ENCODE measurements at regions not wholly inside any gene's neighbourhood (a gene's known extent, or its start where the extent isn't known, plus 50 kb on each side); places are given as distances from the start of the nearest gene placed in this dataset.

DNA sequence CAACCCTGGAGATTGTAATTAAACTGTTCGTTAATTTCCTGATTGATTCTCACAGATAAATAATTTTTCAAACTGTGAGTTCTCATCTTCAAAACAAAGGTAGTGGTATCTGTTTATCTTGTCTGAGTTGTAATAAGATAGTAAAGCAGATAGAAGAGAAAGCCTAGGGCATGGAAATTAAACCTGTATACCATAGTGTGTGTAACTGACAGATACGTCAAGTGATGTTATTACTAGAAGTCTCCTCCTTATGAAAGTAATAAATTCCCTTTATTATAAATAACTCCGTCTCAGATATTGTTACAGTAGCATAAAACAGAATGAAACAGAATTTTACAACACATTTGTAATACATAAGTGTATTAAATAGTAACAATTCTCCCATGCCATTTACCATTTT, 1065.1 kb downstream of the SLITRK1 start:
- no peak for DNase-seq (ENCODE audit: low read depth)

DNA sequence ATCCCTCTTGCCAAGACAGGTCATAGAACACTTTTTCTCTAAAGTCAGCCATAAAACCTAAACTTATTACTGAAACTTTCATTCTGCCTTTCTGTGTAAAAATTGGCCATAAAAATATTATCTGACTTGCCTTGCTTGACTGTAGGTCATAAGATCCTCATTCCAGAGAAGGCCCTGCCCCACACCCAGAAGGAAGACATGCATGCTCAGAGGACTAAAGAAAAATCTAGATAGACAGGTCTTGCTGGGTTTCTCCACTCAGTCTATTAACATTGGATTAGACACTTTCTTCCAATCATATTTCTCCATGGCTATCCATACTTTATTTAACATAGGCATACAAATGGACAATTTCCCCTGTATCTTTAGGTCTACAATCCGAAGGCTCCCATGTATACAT, 1066.5 kb downstream of the SLITRK1 start:
- no peak for DNase-seq (ENCODE audit: low read depth)

DNA sequence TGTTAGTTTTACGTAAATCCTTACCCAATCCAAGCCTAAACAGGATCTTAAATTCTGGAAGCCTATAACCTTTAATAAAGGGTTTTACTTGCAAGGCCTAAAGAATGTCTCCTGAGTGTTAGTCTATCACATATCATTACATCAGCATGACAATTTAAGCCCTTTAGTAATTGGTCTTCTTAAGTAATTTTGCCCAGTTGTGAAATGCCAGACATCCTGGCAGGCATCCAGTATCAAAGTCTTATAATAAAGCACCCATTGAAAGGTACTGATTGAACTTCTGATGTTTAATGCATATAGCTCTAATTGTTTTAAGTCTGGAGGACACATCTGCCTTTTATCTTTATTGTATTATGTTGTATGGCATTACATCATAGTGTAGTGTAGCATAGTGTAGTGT, 1078.9 kb downstream of the SLITRK1 start:
- peak; percentile 64 for DNase-seq (ENCODE audit: low read depth)

DNA sequence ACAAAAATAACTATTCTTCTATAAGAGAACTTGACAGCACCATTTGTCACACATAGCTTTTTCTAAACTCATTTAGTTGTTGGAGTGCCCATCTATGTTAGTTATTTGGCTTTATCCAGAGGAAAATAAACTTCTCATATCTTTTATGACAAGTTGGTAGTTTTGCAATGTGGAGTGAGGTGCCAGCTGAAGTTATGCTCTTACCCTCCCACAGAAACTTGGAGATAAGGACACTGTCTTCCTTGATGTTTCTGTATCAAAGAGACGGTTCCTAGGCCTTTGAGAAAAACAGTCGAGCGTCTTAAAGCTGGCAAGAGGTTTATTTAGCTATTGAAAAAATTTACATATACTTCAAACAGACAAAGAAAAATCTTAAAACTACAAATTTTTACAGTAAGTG, 1079.7 kb downstream of the SLITRK1 start:
- DNase-seq (ENCODE audit: low read depth), result no peak

DNA sequence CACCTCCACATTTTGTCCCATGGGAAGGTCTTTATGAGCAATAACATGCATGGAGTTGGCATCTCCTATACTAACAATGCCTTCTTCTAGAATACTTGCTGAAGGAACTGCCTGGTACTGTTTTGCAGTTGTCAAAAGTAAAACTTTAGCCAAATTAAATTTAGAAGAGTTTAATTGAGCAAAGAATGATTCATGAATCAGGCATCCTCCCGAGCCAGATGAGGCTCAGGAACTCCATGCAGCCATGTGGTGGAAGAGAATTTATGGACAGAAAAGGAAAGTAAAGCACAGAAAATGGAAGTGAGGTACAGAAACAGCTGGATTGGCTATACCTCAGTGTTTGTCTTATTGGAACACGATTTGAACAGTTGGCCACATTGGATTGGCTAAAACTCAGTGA, 1081.9 kb downstream of the SLITRK1 start:
- DNase-seq (ENCODE audit: low read depth), result peak; percentile 29

DNA sequence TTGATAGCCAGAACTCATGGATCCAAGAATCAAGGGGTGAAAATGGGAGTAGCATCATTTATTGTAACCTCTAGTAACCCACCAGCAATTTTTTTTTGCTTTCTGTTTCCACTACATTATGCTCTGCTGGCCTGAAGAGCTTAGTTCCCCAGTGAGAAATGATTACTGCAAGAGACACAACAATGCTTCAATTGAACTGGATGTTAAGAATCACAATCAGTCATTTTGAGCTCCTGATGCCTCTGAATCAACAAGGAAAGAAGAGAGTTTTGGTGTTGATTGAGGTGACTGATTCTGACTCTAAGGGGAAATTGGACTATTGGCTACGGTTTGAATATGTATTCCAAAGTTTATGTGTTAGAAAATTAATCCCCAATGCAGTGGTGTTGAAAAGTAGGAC, 1084.4 kb downstream of the SLITRK1 start:
- no peak for DNase-seq (ENCODE audit: low read depth)

DNA sequence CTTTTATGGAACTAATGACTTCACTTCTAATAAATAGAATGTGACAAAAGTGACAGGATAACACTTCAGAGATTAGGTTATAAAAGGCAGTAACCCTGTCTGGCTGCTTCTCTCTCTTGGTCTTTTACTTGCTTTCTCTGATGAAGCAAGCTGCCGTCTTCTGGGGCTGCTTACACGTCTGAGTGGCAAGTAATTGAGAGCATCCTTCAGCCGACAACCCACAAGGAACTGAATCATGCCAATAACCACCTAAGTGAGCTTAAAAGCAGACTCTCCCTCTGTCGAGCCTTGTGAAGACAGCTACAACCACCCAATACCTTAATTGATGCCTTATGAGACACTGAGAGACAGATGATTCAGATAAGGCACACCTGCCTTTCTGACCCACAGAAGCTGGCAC, 1091.2 kb downstream of the SLITRK1 start:
- DNase-seq (ENCODE audit: low read depth), result no peak

DNA sequence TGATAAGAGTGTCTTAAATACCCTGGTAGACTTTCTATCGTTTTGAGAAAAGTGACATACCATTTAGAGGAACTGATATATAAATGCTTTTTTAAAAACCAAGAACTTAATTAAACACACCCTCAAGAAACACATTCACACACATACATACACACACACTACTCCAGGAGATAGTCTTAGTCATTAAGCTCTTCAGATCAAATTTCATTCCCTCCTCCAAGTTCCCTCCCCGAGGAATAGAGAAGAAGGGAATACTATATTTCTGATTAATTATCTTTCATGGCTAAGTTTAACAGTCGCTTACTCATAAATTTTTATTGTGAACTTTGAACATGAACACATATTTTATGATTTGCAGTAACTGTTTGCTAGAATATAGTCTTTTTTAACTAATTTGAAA, 1109.5 kb downstream of the SLITRK1 start:
- DNase-seq (ENCODE audit: low read depth), result peak; percentile 57

DNA sequence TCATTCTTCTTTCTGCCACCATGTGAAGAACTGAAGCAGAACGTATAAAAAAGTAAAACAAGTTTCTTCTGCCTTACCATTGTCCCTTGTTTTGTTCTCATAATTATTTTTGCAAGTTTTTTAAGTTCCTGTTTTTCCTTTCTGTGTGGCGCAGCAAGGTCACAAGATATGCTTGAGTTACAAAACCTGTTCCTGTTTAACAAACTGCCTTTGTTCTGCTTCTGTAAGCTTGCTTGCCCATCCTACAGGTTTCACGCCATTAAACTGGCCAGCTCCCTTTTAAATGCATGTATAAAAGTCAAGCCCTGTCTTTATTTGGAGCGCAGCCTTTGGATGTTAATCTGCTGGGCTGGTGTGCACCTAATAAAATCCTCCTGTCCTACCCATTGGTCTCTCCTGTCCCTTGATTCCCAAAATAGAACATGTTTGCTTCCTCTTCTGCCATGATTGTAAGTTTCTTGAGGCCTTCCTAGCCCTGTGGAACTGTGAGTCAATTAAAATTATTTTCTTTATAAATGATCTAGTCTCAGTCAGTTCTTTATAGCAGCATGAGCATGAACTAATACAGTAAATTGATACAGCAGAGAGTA, 1115.4 kb downstream of the SLITRK1 start:
- DNase-seq (ENCODE audit: low read depth), result no peak

DNA sequence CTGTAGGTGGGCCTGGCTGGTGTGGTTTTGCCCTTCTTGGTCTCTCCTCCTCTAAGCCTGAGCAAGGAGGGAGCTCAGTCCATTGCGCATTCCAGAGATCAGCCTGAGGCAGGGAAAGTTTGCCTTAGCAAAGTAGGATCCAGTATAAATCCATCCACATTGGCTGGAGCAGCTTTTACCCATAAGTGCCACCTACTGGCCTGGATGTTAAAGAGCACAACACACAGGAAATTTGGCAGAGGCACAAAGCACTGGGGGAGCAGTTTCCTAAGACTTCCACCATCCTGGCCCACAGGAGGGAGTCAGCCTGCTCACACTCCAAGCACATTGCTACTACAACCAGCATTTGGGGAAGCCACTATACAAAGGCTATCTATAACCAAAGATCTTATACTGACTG, 1124.2 kb downstream of the SLITRK1 start:
- DNase-seq (ENCODE audit: low read depth), result no peak

DNA sequence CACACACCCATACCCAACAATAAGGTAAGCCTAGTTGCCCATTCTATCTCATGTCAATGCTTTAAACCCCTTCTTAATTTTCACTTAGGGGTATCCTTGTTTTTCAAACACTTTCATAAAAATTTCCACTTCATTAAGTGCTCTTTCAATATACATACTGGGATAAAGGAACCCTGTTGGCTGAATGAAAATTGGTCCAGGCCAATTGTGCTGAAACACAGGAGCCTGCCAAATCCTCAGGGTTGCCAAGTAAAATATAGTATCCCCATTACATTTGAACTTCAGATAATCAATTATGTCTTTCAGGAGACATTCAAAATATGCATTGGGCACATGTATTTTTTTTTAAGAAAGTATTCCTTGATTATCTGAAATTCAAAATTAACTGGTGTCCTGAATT, 1131.1 kb downstream of the SLITRK1 start:
- DNase-seq (ENCODE audit: low read depth), result peak; percentile 64

DNA sequence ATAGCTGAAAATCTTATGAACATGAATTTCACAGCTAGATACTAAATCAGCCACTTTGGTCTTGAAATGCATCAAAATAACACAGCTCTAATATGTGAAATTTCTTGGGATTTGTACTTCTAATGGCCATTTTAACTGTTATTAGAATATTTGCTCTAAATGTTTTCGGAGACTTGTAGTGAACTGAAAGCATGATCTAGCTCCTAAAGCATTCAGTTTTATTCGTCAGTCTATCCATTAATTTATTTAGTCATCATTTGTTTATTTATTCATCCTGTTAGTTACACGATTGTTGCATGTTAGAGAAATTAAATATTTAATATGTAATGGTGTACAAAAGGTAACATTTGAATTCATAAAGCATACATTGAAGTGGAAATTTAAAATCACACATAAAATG, 1132.7 kb downstream of the SLITRK1 start:
- no peak for DNase-seq (ENCODE audit: low read depth)

DNA sequence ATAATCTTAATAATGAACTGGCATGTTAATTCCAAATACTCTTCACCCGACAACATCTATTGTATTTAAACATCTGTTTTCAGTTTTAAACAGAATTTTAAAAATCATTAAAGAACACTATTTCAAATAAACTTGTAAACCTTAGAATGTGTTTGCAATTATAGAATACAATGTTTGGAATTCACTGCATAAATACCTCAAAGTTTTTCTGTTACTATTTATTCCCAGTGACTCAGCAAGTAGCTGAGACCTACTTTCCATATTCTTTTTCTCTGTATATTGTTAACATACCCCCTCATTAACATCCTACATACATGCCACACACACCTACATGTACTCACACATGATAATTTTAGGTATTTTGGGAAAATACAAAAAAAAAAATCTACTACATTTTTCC, 1134.3 kb downstream of the SLITRK1 start:
- peak; percentile 75 for DNase-seq (ENCODE audit: low read depth)

DNA sequence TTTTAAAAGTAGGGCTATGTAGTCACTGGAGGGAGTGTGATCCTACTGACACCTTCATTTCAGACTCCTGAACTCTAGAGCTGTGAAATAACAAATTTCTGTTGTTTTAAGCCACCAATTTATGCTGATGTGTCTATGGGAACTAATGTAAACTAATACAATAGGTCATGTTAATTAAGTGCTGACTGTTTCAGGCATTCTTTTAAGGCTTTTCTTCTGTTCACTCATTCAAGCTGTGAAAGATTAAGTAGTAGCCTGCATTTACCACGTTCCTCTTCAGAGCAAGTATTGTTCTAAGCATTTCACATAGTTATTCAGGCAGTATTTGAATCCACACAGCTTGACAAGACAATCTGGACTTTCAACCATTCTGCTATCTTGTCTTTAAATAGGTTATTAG, 1135.0 kb downstream of the SLITRK1 start:
- DNase-seq (ENCODE audit: low read depth), result peak; percentile 40

DNA sequence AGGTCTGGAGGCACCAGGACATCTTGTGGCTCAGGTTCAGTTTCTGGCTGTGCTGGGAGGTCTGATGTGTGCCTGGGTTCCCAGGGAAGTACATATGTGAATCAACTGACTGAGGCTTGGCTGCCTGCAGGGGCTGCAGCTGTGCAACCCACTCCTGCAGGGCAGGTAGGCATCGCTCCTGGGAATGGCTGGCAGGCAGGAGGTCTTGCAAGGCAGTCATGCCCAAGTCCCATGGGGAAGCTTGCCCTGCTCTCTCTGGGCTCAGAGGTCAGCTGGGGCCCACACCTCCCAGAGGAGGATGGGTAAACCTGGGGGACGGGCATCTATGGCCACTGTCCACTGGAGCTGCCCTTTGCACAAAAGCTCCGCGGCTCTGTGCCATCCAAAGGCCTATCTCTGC, 1141.8 kb downstream of the SLITRK1 start:
- DNase-seq (ENCODE audit: low read depth), result no peak

DNA sequence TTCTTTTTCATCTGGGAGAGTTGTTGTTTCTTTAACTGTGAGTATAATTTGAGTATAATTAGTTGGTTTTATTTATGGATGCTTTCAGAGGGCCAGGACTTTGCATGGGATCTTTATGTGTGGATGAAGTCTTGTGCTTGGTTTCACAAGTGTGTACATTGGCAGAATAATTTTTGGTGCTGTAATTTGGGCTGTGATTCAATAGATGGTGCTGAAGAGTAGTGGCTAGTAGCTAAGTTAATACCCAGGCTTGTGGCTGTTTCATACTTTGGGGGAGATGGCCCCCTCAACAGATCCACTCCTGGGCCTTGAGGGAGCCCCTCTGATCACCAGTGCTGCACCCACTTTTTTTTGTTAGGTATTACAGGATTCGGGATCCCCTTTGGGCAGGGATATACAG, 1142.4 kb downstream of the SLITRK1 start:
- peak; percentile 46 for DNase-seq (ENCODE audit: low read depth)

DNA sequence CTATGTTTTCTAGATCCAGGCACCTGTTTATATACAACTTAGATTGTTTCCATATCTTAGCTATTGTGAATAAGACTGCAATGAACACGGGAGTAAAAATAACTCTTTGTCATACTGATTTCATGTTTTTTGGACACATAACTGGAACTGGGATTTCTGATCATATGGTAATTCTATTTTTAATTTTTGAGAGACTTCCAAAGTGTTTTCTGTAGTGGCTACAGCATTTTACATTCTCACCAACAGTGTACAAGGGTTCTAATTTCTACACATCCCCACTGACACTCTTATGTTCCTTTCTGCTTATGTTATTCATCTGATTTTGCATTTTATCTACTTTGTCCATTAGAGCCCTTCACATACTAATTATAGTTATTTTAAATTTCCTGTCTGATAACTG, 1152.9 kb downstream of the SLITRK1 start:
- no peak for DNase-seq (ENCODE audit: low read depth)

DNA sequence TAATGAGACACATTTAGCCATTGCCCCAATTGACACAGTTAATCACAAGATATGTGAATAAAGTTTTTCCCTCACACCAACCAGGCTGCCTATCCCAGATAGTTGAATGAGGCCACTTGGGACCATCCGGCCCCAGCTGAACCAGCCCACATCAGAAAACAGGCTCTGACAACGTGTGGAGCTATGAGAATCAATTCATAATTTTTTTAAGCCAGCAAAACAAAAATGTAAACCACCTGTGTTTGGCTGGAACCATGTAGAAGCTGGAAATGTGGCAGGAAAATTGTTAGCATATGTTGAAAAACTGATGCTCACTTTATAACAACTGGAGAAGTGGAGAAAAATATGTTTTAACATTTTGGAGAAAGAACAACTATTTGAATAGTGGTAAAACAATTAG, 1161.3 kb downstream of the SLITRK1 start:
- no peak for DNase-seq (ENCODE audit: low read depth)

DNA sequence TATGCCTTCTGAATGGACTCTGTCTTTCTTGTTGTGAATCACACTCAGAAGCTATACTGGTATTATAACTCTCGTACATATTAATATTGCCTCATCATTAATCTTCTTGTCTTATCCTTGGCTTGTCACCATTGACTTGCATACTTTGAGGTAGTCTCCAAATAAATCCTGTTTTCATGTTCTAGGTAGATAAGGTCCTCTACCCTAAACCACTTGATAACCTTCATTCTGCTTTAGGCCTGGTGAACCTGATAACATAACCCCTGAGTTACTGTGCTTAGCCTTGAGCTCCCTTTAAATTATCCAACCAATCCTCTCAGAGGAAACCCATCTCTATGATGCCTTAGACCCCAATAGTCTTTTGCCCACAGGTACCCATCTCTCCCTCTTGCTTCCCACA, 1162.3 kb downstream of the SLITRK1 start:
- DNase-seq (ENCODE audit: low read depth), result no peak

DNA sequence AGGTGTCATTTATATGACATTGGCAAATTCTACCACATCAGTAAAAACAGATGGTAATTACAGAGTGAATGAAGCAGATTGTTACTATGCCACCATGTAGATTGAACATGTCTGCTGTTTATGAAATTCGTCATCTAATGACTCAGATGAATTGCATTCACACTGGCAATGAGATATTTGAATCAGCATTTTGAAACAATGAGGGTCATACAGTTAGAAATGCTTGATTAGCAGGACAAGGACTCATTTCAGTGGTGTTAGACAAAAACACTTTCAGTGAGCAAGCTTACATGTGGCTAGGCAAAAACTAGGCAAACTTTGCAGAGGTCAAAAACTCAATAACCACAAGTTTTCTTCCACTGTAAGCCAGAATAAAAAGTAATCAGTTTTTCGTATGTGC, 1165.0 kb downstream of the SLITRK1 start:
- DNase-seq (ENCODE audit: low read depth), result peak; percentile 64

DNA sequence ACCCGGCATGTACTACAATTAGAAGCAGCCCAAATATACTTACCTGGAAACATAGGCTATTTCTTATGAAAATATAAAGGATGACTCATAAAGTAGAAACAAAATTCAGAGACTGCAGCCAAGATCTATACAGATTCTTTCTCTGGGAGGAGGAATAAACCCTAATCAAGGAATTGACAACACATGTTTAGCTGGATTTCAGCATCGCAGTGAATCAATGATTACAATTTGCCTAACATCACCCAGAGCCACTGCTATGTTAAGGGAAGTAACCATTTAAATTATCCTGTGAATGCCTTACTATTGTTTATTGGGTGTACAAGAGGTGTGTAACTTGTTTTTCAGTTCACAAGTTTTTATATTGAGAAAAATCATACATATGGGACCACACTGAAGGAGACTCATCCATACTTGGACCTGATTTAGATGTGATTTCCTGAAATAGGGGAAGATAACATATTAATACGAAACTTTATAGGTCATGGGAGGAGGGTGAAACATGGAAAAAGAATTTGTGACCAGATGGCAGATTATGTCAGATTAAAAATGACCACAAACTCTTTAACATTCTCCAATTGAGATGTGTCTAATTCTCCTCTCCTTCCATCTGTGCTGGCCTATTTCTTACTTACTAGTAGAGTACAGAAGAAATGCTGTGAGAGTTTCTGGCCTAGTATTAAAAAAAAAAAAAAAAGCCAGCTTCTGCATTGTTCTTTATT, 1168.4 kb downstream of the SLITRK1 start:
- peak; percentile 56 for DNase-seq (ENCODE audit: low read depth)

DNA sequence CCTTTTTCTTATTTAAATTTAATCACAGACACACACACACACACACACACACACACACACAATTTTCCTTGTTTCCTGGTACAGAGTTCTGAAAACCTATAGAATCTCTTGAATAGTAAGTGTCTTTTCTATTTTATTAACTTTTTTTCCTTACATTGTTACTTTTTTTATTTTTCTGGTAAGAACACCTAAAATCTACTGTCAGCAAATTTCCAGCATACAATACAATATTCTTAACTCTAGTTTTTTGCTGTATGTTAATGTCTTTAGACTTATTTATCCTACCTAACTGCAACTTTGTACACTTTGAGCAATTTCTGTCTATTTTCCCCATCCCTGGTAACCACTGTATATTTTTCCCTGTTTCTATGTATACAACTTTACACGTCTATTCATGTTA, 1179.8 kb downstream of the SLITRK1 start:
- DNase-seq (ENCODE audit: low read depth), result no peak

DNA sequence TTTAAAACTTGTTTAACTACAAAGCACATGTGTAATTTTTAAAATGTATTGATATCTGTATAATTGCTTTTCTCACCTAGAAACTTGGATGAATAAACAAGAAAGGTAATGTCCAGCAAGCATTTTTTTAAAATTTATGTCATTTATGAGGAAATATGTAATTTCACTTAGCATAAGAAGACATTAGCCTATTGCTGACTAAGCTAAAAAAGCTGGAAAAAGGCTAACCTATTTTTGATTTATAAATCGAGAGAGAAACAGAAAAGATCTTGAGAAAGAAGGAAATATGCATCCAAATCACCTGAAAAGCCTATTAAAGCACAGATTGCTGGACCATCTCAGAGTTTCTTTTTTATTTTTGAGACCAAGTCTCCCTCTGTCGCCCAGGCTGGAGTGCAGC, 1181.3 kb downstream of the SLITRK1 start:
- no peak for DNase-seq (ENCODE audit: low read depth)

DNA sequence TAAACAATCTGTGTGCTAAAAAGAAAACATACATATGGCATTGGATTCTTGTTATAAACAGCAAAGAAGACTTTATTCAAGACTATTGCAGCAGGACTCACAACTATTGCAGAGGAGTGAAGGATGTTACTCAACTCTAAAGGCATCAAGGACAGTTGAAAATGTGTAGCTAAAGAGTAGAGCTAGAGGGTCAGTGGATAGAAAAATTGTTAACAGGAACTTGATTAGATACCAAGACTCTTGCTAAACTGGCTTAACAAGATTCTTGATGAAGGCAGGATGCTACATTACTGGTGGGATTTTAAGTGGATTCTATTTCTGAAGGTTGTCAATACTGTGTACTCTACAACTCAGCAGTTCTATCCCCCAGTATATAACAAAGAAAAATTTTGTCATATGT, 1183.3 kb downstream of the SLITRK1 start:
- DNase-seq (ENCODE audit: low read depth), result peak; percentile 12

Data from fibroblast of gingiva (primary cell).